ENCODE measurements at regions not wholly inside any gene's neighbourhood (a gene's known extent, or its start where the extent isn't known, plus 50 kb on each side); places are given as distances from the start of the nearest gene placed in this dataset.

DNA sequence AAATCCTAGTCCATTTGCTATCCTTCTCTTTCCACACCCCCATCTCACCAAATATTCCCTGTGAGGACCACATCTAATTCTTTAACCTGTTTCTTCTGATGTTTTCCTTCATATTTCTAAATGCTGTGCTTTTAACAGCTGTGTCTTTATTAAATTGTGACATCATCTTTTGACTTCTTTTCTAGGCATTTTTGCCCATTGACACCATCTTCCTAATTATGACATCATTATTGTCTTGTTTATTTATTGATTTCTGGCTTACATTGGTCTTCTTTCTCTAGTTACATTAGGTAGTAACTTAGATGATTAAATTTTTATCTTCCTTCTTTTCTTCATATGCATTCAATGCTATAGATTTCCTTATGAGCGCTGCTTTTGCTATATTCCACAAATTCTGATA, 175.8 kb upstream of the PDE5A start:
- in situ Hi-C loops (cut with MboI) = no loop called here
- intact Hi-C loops (cut with micrococcal nuclease; ENCODE audit: unreplicated experiment) = no loop called here
- ChIA-PET RAD21 (ENCODE audit: unreplicated experiment) (no interaction called here), CTCF (no interaction called here), POLR2A (no interaction called here), SMC1A (ENCODE audit: uncharacterized antibody, unreplicated experiment) (interaction anchor here (0.6 kb wide), 1 partner anchor 173 kb away, joined by 4 read pairs; no protein-coding TSS in a partner anchor)
- FAIRE-seq (no peak), ATAC-seq (no peak), DNase-seq (ENCODE audit: low read depth, low spot score) (no peak)
- Histone ChIP-seq H3K4me2 (ENCODE audit: control insufficient read depth, insufficient read depth) (no peak overlapping the region), H3K79me2 (ENCODE audit: control insufficient read depth, insufficient read depth, low read length) (no peaks in the 10 kb centered on the region), H4K20me1 (ENCODE audit: control insufficient read depth, insufficient read depth) (no peaks in the 10 kb centered on the region), H3K27ac (ENCODE audit: control insufficient read depth, insufficient read depth) (no peak overlapping the region), H3K36me3 (ENCODE audit: control insufficient read depth in 2 of 2, insufficient read depth in 2 of 2, low read length in 1 of 2) (no peaks in the 10 kb centered on the region), H2AFZ (ENCODE audit: control insufficient read depth, low read depth, low read length) (no peak overlapping the region), H3K4me3 (no peak overlapping the region), H3K9ac (ENCODE audit: control insufficient read depth, insufficient read depth, low read length) (no peak overlapping the region), H3K4me1 (ENCODE audit: control insufficient read depth, insufficient read depth, low read length) (no peaks in the 10 kb centered on the region), H3K27me3 (replicated peaks in 1 of 2; ENCODE audit: control insufficient read depth in 2 of 2, insufficient read depth in 2 of 2, low read length in 1 of 2) (no peaks in the 10 kb centered on the region), H3K9me3 (replicated peaks; ENCODE audit: control insufficient read depth, insufficient read depth, low read length) (no peaks in the 10 kb centered on the region)
- BruUV-seq (replicated peaks) = no TSS peak
- 37% methylated on average over 1 of the region's 1 CpG for WGBS (ENCODE audit: insufficient coverage, insufficient replicate concordance, low lambda C conversion rate, missing lambda C conversion rate)
- no peak for TF ChIP-seq NR2C2 (IDR thresholded peaks at IDR 0.05; ENCODE audit: borderline replicate concordance, control insufficient read depth, insufficient read length, low read depth)
- no peak for TF ChIP-seq CBX3 (IDR thresholded peaks at IDR 0.05; ENCODE audit: borderline replicate concordance, low read depth)
- TF ChIP-seq ZNF622 (IDR thresholded peaks at IDR 0.05) = no peak
- TF ChIP-seq, protein P1, sequence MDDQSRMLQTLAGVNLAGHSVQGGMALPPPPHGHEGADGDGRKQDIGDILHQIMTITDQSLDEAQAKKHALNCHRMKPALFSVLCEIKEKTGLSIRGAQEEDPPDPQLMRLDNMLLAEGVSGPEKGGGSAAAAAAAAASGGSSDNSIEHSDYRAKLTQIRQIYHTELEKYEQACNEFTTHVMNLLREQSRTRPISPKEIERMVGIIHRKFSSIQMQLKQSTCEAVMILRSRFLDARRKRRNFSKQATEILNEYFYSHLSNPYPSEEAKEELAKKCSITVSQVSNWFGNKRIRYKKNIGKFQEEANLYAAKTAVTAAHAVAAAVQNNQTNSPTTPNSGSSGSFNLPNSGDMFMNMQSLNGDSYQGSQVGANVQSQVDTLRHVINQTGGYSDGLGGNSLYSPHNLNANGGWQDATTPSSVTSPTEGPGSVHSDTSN (IDR thresholded peaks at IDR 0.05; ENCODE audit: insufficient replicate concordance, low read depth, low read length) = no peak
- TF ChIP-seq ATF7 (IDR thresholded peaks at IDR 0.05; ENCODE audit: low read depth) = peak; percentile 40; the same call in 1 of the 2 replicates

DNA sequence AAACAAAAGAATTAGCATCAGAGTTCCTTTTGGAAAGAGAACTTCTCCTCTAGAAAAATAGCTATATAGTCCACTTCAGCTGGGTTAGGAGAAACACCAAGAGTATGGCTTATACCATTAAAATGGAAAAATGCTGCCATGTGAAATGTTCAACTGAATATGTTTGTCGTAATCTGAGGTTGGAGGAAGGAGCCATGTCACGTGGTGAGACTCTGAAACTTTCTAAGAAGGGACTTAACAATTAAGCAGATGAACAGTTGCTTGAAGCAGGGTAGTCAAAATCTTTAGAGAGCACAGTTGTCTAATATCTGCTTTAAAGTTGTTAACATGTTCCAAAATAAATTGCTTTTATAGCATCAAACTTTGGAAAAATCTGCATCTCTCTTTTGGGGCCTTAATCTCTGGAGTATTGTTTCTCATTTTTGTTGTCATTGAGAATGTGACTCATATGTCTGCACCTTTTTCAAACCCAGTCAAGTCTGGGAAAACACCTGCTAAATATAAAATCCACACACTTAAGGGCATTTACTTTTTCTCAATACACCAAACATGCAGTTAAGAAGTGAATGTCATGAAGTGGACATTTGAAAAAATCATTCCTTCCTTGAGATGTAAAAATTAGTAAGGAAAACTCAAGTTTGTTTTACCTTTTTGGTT, 168.8 kb upstream of the PDE5A start:
- ChIA-PET CTCF (interaction anchor here (1.3 kb wide), 1 partner anchor 11 kb away, joined by 3 read pairs; no protein-coding TSS in a partner anchor), RAD21 (ENCODE audit: unreplicated experiment) (interaction anchor here (1.3 kb wide), 1 partner anchor 265 kb away, joined by 3 read pairs; no protein-coding TSS in a partner anchor), POLR2A (no interaction called here), SMC1A (ENCODE audit: uncharacterized antibody, unreplicated experiment) (interaction anchor here (0.5 kb wide), 1 partner anchor 98 kb away, joined by 4 read pairs; no protein-coding TSS in a partner anchor)
- BruUV-seq (replicated peaks) = no TSS peak
- no peaks in the 10 kb centered on the region for H3K4me1 ChIP-seq (ENCODE audit: control insufficient read depth, insufficient read depth, low read length)
- no peak overlapping the region for H2AFZ ChIP-seq (ENCODE audit: control insufficient read depth, low read depth, low read length)
- 28% methylated on average over 2 of the region's 2 CpGs for WGBS (ENCODE audit: insufficient coverage, insufficient replicate concordance, low lambda C conversion rate, missing lambda C conversion rate)
- no peaks in the 10 kb centered on the region; a peak in 1 of 4 replicates for H3K27me3 ChIP-seq (replicated peaks in 1 of 2; ENCODE audit: control insufficient read depth in 2 of 2, insufficient read depth in 2 of 2, low read length in 1 of 2)
- DNase-seq (ENCODE audit: low read depth, low spot score) (no peak), ATAC-seq (peak; percentile 40; the same call in 1 of the 3 replicates), FAIRE-seq (no peak)
- in situ Hi-C loops (cut with MboI) (no loop called here), intact Hi-C loops (cut with micrococcal nuclease; ENCODE audit: unreplicated experiment) (no loop called here)
- no peak overlapping the region for H3K9ac ChIP-seq (ENCODE audit: control insufficient read depth, insufficient read depth, low read length)
- no peak overlapping the region for H3K4me3 ChIP-seq
- H3K4me2 ChIP-seq (ENCODE audit: control insufficient read depth, insufficient read depth) = no peak overlapping the region
- no peaks in the 10 kb centered on the region for H3K9me3 ChIP-seq (replicated peaks; ENCODE audit: control insufficient read depth, insufficient read depth, low read length)
- no peaks in the 10 kb centered on the region for H3K79me2 ChIP-seq (ENCODE audit: control insufficient read depth, insufficient read depth, low read length)
- H3K36me3 ChIP-seq (ENCODE audit: control insufficient read depth in 2 of 2, insufficient read depth in 2 of 2, low read length in 1 of 2) = no peaks in the 10 kb centered on the region
- no peaks in the 10 kb centered on the region for H4K20me1 ChIP-seq (ENCODE audit: control insufficient read depth, insufficient read depth)
- TF ChIP-seq ZNF274 (IDR thresholded peaks at IDR 0.05; ENCODE audit: insufficient read depth, insufficient read length) (no peak), MEF2B (IDR thresholded peaks at IDR 0.05; ENCODE audit: partially characterized antibody, poor library complexity, severe bottlenecking) (peak; percentile 15), RAD51 (IDR thresholded peaks at IDR 0.05) (peak; percentile 68), EGR1 (IDR thresholded peaks at IDR 0.05; ENCODE audit: borderline replicate concordance in 1 of 2, low read depth in 2 of 2, low read length in 2 of 2) (no peak), ZNF24 (IDR thresholded peaks at IDR 0.05) (no peak)
- H3K27ac ChIP-seq (ENCODE audit: control insufficient read depth, insufficient read depth) = no peak overlapping the region

All from GM12878 (cell line).